ENCODE measurements at regions not wholly inside any gene's neighbourhood (a gene's known extent, or its start where the extent isn't known, plus 50 kb on each side); places are given as distances from the start of the nearest gene placed in this dataset.

DNA sequence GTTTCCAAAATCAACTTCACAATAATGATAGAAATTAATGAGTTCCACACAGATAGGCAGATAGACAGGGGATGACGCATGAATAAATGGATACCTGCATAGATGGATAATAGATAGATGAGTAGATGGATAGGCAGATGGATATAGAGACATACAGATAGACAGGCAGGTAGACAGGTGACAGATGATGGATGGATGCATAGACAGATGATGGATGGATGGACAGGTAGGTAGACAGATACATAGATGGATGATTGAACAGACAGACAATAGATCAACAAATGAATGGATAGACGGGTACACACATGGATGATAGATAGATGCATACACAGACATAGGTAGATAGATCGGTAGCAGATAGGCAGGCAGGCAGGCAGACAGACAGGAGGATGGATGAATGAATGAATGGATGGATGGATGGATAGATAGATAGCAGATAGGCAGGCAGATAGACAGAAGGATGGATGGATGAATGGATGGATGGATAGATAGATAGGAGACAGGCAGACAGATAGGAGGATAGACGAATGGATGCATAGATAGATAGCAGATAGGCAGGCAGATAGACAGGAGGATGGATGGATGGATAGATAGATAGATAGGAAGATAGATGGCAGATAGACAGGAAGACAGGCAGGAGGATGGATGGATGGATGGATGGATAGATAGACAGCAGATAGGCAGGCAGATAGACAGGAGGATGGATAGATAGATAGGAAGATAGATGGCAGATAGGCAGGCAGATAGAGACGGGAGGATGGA lies 142.5 kb downstream of the RBFOX3 start:
- DNase-seq = no peak

DNA sequence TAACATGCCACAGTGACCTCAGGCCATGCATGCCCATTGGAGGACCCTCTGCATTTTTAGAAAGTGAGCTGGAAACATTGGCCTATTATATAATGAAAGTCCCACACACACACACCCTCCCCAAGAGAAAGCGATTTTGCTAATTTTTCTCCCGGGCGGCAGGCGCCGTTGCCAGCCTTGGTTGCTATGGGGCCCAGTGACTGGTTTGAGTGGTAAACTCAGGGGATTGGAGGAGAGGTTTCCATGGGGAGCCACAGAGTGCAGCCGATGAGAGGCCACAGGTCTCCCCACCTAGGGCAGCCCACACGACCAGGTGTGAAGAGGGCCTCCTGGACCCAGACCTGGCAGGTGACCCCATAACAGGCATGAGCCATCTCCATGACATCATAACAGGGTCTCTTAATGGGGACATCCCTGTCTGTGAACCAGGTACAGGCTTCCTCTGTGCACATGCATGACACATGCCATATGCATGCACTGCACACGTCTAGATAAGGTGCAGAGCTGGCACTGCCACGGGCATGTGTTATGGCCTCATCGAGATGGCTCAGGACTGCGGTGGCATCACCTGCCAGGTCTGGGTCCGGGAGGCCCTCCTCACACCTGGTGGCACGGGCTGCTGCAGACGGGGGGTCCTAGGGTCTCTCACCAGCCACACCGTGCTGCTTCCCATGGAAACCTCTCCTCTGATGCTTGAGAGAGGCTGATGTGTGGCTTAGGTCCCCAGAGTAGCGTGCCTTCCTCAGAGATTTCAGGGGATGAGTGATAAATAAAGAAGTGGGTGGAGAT lies 144.1 kb downstream of the RBFOX3 start:
- DNase-seq = no peak

DNA sequence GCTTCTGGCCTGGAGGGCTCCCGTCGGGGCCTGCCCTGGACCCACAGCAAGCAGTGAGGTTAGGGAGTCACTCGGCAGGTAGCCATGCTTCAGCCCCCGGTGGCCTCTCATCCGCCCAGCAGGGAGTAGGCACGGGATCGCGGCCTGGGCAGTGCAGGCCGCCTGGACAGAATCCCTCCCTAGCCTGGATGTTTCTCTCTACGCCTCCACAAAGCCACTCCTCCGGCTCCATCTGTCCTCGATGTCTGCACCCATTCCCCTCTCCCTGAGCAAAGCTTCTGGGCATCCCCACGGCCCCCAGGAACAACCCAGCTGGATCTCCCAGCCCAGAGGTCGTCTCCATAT lies 145.2 kb downstream of the RBFOX3 start:
- no peak for DNase-seq

DNA sequence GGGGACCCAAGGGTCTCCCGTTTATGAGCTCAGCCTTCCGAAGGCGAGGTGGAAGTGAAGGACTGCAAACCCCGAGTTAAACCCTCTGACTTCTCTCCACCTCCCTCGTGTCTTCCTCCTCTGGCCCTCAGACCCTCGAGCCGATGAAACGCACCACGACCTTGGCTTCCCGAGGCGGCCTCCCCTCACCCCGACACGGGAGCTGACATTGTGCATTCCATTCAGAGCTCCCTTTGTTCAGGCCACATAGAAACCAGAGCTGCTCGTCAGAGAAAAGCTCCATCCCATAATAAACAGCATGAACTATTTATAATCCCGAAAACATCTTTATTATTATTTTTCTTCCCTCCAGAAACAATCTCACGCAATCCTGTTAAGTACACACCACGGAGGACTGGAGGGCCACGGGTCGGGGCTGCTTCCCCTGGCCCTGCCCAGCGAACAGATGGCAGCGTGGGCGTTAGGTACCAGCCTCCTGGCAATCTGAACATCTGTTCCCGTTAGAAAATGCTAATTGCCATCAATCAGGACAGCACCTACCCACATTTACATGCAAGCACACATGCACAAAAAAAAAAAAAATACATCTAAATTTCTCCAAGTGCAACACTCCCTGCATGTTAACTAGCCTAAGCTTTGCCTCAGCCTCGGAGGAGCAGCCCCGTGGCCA lies 145.7 kb downstream of the RBFOX3 start:
- DNase-seq = no peak

DNA sequence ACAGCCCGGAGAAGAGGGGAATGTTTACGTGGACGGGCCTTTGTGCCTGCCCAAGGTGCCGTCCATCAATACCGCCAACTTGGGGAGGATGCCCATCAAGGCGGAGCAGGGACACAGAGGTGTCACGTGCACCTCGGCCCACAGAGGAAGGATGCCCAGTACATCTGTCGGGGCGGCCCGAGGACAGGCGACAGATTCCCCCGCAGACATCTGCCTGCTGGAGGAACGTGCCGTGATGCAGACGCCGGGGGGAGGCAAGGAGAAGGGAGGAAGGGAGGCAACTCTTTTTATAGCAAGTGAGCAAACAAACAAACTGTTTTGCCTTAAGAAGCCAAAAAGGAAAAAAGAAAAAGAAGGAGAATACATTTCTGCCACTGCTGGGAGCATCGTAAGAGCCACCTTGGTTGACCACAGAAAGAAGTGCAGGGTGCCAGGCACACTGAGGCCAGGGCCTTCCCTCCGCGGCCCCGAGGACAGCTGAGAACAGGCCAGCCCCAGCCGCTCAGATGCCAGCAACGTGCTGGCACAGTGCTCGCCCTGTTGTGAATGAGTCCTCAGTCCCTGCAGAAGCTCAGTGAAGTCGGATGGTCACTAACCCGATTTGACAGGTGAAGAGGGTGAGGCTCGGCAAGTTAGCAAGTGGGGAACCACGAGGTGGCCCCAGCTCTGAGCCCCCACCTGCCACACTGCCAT lies 146.4 kb downstream of the RBFOX3 start:
- no peak for DNase-seq

DNA sequence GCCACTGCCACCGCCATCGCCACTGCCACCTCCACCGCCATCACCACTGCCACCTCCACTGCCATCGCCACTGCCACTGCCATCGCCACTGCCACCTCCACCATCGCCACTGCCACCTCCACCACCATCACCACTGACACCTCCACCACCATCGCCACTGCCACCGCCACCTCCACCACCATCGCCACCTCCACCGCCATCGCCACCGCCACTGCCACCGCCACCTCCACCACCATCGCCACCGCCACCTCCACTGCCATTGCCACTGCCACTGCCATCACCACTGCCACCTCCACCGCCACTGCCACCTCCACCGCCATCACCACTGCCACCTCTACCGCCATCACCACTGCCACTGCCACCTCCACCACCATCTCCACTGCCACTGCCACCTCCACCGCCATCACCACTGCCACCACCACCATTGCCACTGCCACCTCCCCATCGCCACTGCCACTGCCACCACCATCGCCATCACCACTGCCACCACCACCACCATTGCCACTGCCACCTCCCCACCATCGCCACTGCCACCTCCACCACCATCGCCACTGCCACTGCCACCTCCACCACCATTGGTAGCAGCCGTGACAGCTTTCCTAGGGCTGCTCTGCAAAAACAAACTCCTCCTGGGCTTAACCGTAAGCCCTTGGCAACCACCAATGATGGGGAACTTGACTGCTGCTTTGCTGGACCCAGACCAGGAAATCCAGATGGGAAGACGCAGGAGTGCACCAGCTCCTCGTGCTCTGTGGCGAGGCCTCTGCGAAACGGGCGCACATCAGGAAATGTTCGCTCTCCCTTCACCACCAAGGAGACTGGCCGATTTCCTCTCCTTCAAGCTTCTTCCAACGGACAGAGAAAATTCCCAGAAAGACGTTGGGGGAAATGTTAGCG lies 147.2 kb downstream of the RBFOX3 start:
- no peak for DNase-seq

DNA sequence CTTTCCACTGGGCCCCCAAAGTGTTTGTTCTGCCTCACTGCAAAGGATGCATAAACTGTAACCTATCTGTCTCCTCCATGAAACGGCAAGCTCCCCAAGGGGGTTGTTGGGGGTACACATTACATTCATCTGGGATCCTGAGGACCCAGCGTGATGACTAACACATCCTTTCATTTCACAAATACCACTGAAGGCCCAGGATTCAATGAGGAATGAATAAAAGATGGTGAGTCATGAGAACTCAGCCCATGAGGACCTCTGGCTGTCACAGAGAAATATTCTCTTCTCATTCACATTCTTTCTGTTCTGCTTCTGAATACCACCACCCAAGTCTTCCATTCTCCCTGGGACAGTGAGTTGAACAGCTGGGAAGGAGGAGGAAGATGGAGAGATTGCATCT lies 149.8 kb downstream of the RBFOX3 start:
- DNase-seq = no peak

DNA sequence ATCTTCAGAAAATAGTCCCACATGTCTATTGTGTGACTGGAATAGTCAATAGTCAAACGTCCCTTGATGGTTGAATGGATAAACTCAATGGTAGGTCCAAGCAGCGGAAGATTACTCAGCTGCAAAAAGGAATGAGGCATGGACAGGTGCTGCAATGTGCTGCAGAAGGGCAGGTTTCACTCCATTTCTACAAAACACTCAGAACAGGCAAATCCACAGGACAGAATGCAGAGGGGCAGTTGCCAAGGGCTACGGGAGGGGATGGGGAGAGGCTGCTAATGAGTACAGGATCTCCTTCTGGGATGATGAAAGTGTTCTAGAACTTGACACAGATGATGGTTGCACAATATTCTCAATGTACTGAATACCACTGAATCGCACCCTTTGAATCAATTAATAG lies 151.0 kb downstream of the RBFOX3 start:
- DNase-seq = no peak

DNA sequence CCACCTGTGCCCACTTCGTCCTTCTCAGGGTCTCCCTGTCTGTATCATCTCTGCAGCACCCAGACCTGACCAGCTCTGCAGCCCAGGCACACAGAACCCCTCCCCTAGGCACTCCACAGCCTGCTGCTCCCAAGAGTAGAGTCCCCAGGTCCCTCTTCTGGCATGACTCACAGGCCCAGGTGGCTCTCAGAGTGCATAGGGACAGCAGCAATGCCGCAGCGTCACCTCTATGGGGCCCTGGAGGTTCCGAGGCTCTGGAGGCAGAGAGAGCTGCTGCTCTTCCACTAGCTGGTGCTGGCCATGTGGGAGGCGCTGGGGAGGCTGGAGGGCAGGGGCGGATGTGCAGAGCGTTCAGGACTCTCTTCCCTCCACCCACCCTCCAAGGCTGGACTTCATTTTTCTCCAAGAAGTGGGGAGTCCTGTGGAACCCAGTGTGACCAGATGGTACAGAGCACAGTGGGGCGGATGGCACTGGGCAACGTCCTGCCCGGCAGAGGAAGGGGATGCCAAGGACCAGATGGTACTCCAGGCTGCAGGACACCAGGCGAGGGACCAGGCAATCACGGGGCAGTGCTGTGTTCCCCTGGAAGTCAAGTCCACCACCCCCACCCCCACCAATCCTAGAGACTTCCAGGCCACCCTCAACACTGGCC lies 151.7 kb downstream of the RBFOX3 start:
- DNase-seq = no peak

DNA sequence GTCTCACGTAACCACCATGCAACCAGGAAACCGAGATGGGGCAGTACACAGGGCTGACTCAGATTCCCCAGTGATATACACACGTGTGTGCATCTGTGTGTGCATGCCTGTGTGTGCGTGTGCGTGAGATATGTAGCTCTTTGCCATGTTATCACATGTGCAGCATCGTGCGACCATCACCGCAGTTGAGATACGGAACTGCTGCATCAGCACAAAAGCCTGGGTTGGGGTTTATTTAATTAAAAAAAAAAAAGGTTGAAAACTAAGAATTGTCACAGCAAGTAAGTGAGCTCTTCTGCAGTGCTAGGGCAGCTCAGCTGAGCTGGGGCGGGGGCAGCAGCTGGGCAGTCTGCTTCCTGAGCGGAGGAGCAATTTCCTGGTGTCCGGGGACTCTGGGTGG lies 152.5 kb downstream of the RBFOX3 start:
- no peak for DNase-seq

DNA sequence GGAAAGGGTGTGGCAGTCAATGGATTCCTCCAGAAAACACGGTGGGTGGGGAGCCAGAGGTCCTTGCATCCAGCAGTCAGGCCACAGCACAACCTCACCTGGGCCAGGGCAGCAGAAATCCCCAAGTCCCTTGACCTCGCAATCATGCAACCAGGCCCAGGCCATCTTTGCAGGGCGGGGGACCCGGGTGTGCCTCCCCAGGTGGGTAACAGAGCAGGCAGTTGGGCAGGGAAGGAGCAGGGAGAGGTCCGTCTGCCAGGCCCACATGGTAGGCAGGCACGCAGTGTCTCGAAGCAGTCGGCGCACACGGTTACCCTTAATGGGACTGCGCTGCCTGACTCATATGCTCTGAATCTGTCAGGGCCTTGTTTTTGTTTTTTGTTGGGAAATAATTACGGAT lies 153.0 kb downstream of the RBFOX3 start:
- DNase-seq = no peak

DNA sequence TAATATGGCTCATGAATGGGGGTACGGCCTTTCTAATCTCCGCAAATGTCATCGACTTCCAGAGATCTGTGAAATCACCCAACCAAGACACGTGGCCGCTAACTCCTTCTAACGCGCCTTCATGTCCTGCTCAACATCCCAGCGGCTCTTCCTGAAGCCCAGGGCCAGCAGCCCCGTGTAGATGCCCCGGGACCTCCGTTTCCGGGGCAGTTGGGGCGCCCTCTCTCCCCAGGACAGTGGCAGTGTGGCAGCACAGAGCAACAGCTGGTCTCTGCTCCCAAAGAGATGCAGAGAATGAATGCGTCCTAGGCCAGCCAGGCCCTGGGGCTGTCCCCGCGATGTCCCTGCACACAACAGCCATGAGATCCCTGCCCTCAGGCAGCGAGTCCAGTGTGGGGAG lies 153.5 kb downstream of the RBFOX3 start:
- no peak for DNase-seq

DNA sequence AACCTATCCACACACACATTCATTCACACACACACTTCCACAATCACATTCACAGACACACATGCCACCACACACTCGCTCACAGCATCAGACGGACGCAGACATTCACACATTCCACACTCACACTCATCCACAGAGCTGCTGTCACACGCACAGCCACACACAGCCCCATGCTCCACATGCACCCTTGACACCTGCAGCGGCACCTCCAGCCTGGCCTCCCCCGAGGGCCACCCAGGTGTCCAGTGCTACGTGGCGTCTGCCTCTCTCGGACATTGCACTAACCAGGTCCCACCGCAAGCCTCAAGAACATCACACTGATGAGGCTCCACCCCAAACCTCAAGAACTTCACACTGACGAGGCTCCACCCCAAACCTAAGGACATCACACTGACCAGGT lies 155.2 kb downstream of the RBFOX3 start:
- no peak for DNase-seq

DNA sequence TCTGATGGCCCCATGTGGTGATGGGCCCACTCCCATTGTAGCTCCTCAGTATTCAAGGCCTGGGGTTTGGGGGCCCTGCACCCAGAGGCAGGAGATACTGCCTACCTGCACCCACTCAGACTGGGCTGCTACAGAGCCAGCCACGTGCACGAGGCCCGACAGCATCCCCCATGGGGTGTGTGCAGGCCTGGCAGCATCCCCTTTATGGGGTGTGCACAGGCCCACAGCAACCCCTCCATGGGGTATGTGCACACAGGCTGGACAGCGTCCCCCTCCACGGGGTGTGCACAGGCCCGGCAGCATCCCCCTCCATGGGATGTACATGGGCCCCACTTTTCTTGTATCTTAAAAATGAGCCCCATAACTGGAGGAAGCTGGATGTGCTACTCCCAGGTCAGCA lies 156.0 kb downstream of the RBFOX3 start:
- DNase-seq = no peak

DNA sequence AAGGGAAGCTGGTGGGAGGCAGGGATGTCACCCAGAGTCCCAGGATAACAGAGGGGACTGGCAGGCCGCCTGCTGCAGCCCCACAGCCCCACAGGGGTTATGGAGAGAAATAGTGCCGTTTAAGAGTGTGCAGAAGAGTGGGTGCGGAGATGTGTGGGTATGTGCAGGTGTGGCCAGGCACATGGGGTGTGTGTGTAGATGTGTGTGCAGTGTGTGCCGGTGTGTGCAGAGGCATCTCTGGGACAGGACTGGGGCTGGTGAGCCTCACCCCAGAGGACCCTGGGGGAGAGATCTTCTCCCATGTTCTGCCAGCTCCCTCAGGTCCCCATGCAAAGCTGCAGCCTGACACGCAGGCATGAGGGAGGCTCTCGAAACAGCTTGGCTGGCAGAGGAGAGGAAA lies 157.4 kb downstream of the RBFOX3 start:
- no peak for DNase-seq

DNA sequence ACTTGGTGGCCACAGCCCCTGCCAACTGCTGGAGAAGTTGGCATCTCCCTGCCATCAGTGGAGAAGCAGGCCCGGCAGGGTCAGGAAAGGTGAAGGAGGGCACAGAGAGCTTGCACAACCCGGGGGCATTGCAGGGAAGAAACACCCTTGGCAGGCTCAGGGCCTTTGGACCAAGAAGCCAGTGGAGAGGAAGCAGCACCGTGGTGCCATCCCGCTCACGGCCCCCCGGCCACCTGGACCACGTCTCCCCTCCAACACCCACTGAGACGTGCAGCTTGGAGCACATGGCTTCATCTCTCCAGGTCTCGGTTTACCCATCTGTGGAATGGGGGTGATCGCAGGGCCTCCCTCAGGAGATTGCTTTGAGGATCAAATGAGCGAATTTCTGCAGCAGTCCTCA lies 158.1 kb downstream of the RBFOX3 start:
- no peak for DNase-seq

DNA sequence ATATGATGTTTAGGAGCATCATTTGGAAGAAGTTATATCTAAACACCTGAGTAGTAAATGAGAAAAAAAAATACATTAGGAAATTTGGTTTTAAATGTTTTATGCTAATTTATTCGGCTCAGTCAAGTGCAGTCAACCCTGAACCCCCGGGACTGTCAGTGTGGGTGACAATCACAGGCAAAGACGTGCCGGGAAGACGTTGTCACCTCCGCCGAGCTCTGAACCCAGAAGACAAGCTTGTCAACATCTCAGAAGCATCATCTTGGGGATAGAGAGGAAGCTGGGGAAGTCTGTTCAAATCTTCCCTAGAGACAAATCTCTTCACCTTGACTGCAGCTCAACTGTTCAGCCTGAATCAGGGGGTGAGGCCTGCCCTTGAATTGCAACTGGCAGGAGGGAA lies 159.7 kb downstream of the RBFOX3 start:
- no peak for DNase-seq

DNA sequence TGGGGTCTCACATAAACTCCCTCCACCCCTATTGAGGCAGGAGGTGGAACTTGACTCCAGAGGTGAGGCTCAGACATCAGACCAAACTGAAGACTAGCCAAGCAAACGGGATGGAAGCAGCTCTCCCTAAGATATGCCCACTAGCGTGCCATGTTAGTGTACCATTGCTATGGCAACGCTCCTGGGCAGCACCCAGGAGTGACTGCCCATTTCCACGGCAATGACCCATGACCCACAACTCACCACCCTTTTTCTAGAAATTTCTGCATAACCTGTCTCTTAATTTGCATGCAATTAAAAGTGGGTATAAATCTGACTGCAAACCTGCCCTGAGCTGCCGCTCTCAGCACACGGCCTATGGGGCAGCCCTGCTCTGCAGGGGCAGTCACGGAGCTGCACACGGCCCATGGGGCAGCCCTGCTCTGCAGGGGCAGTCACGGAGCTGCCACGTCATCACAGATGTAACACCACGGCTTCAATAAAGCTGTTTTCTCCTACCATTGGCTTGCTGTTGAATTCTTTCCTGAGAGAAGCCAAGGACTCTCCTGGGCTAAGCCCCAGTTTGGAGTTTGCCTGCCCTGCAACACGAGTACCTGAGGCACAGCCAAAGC lies 164.3 kb downstream of the RBFOX3 start:
- DNase-seq = no peak

DNA sequence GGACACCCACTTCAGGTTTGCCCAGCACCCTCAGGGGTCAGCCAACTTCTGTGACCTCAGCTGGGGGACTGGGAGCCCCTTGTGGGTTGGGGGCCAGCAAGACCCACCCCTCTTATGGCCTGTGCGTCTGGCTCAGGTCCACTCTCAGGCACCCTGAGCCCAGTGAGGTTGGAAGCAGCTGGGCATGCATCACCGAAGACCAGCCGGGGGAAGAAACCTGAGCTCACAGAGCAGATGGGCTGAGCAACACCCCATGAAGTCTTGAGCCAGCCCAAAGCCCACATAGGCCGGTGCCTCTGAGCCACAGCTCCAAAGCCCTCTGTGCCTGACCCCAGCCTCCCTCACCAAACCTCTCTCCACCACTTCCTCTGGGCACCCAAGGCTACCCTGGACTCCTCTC lies 166.7 kb downstream of the RBFOX3 start:
- no peak for DNase-seq

DNA sequence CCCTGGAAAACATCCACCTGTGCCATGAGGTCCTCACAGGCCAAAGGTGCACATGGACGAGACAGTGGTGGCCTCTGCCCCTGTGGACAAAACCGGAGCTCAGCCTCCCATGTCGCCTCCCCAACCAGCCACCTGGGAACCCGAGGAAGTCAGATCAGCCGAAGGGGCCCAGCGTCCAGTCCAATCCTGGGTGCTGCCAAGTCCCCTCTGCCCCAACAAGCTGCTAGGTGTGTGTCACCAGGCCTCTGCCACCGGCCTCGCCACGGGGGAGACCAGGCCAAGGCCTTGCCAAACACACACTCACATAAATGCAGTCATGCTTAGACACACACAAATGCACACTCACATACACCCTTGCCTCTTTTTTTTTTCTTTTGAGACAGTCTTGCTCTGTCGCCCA lies 167.8 kb downstream of the RBFOX3 start:
- DNase-seq = no peak

DNA sequence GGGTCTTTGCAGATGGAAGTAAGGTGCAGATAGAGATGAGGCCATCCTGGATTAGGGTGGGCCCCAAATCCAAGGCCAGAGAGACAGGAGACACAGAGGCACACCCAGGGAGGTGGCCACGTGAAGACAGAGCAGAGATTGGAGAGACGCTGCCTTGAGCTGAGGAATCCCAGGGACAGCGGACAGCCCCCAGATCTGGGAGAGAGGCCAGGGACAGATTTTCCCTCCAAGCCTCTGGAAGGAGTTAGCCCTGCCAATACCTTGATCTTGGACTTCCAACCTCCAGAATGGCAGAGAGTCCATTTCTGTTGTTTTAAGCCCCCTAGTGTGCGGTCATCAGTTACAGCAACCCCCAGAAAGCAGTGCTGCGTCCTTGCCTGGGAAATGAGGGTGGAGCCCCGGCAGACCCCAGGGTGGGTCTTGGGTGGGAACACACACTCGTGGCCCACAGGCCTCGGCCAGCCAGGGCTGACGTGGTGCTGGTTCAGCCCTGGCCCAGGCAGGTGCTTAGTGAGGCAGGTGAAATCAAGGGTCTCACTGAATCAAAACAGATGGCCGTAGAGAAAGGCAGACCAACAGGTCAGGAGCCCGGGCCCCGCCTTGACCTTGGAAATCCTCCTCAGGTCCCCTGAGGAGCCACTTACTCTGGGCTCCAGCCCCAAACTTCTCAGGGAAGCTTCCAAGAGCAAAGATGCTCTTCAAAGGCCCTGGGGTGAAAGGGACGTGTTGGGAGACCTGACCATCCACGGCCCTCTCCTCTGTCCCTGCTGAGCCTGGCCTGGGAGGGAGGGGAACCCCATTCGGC lies 169.3 kb downstream of the RBFOX3 start:
- DNase-seq = no peak

All from activated CD8-positive, alpha-beta memory T cell treated with anti-CD3 and anti-CD28 coated beads, Interleukin-2, amount 50 U/mL, for 48 hours (primary cell).